ENCODE measurements at regions not wholly inside any gene's neighbourhood (a gene's known extent, or its start where the extent isn't known, plus 50 kb on each side); places are given as distances from the start of the nearest gene placed in this dataset.

- Histone ChIP-seq H3K36me3 (no peaks in the 10 kb centered on the region), H3K4me3 (ENCODE audit: low read depth in 1 of 2, low read length in 1 of 2) (no peak overlapping the region), H3K27me3 (no peaks in the 10 kb centered on the region), H3K4me1 (ENCODE audit: control insufficient read depth in 1 of 2, insufficient read depth in 1 of 2, low read depth in 1 of 2, low read length in 1 of 2) (no peaks in the 10 kb centered on the region), H3K27ac (no peak overlapping the region), H3K9me3 (no peaks in the 10 kb centered on the region)
- TF ChIP-seq CTCF (IDR thresholded peaks at IDR 0.05), result no peak
Measured at GRCh38 chr2:57849843-57850242, 196.8 kb upstream of the VRK2 start.

GRCh38 chr2:57850415-57851130, 196.0 kb upstream of the VRK2 start:
- Histone ChIP-seq H3K4me3 (ENCODE audit: low read depth in 1 of 2, low read length in 1 of 2) (no peak overlapping the region), H3K27me3 (no peaks in the 10 kb centered on the region), H3K9me3 (no peaks in the 10 kb centered on the region), H3K36me3 (no peaks in the 10 kb centered on the region), H3K27ac (no peak overlapping the region), H3K4me1 (ENCODE audit: control insufficient read depth in 1 of 2, insufficient read depth in 1 of 2, low read depth in 1 of 2, low read length in 1 of 2) (no peaks in the 10 kb centered on the region)
- TF ChIP-seq CTCF (IDR thresholded peaks at IDR 0.05), result no peak

DNA sequence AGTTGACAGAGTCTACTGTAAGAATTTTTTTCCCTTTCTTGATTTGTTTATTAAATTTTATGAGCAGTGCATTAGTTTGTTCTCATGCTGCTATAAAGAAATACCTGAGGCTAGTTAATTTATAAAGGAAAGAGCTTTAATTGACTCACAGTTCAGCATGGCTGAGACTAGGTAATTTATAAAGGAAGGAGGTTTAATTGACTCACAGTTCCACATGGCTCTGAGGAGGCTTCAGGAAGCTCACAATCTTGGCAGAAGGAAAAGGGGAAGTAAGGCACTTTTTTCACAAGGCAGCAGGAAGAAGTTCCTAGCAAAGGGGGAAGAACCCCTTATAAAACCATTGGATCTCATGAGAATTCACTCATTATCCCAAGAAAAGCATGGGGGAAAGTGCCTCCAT, 191.4 kb upstream of the VRK2 start:
- H3K4me1 ChIP-seq (ENCODE audit: control insufficient read depth in 1 of 2, insufficient read depth in 1 of 2, low read depth in 1 of 2, low read length in 1 of 2), result no peaks in the 10 kb centered on the region
- H3K27me3 ChIP-seq, result no peaks in the 10 kb centered on the region
- H3K27ac ChIP-seq, result no peak overlapping the region
- no peak for TF ChIP-seq CTCF (IDR thresholded peaks at IDR 0.05)
- no peaks in the 10 kb centered on the region for H3K36me3 ChIP-seq
- H3K9me3 ChIP-seq, result no peaks in the 10 kb centered on the region
- no peak overlapping the region for H3K4me3 ChIP-seq (ENCODE audit: low read depth in 1 of 2, low read length in 1 of 2)

DNA sequence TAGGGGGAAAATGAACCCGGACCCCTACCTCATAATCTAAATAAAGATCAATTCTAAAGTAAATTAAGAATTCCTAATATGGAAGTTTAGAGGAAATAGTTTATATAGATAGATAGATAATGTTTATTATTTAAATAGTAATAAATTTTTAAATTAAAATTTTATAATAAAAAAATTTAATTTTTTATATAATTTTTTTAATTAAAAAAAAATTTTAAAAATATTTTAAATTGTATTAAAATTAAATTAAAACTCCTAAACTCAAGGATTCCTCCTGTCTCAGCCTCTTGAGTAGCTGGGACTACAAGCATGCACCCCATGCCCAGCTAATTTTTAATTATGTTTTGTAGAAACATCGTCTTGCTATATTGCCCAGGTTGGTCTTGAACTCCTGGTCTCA, 186.9 kb upstream of the VRK2 start:
- no peaks in the 10 kb centered on the region for H3K4me1 ChIP-seq (ENCODE audit: control insufficient read depth in 1 of 2, insufficient read depth in 1 of 2, low read depth in 1 of 2, low read length in 1 of 2)
- H3K27ac ChIP-seq, result no peak overlapping the region
- no peak for TF ChIP-seq CTCF (IDR thresholded peaks at IDR 0.05)
- H3K27me3 ChIP-seq, result no peaks in the 10 kb centered on the region
- H3K4me3 ChIP-seq (ENCODE audit: low read depth in 1 of 2, low read length in 1 of 2), result no peak overlapping the region
- no peaks in the 10 kb centered on the region for H3K9me3 ChIP-seq
- no peaks in the 10 kb centered on the region for H3K36me3 ChIP-seq

DNA sequence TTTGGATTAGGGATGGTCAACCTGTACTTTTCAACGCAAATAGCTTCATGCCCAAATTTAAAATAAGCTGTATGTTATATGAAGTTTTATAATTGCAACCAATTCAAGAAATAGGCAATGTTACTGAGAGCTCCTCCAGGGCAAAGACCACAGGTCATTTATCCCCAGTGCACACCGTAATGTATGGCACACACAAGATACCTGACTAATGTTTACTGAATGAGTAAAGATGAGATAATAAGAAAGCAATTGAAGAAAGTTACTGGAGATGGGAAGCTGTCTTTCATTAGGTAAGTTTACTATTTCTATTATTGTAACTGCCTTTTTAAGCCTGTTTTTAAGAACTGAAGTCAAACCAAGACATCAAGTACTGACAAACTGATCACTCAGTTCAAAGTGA, 184.5 kb upstream of the VRK2 start:
- Histone ChIP-seq H3K27ac (no peak overlapping the region), H3K9me3 (no peaks in the 10 kb centered on the region), H3K27me3 (no peaks in the 10 kb centered on the region), H3K4me1 (ENCODE audit: control insufficient read depth in 1 of 2, insufficient read depth in 1 of 2, low read depth in 1 of 2, low read length in 1 of 2) (no peaks in the 10 kb centered on the region), H3K4me3 (ENCODE audit: low read depth in 1 of 2, low read length in 1 of 2) (no peak overlapping the region), H3K36me3 (no peaks in the 10 kb centered on the region)
- TF ChIP-seq CTCF (IDR thresholded peaks at IDR 0.05), result no peak

Data from neutrophil (primary cell).